Testis (tissue), 2 donors: ENCODE measurements at regions not wholly inside any gene's neighbourhood (a gene's known extent, or its start where the extent isn't known, plus 50 kb on each side); places are given as distances from the start of the nearest gene placed in this dataset.

Source experiments
- DNase-seq: peaks from one replicate; pipeline ENCODE4 v3.0.0-alpha.2; 2019
- H3K27ac ChIP-seq, 2 donors: fragments of 200-600 bp; sonication (generic); one replicate each; pipeline ENCODE4 v1.5.1; 2019
- H3K27me3 ChIP-seq: fragments of 200-600 bp; sonication (generic); one replicate; pipeline ENCODE4 v1.5.1; 2019
- H3K36me3 ChIP-seq: fragments of 200-600 bp; sonication (generic); one replicate; pipeline ENCODE4 v1.5.1; 2017; ENCODE audit warnings: low read depth; ENCODE audit errors: missing control alignments
- H3K4me1 ChIP-seq: fragments of 200-600 bp; sonication (generic); one replicate; pipeline ENCODE4 v1.5.1; 2019
- H3K4me3 ChIP-seq, 2 donors: fragments of 200-600 bp; sonication (generic); one replicate each; pipeline ENCODE4 v1.5.1; 2017 to 2019
- H3K9me3 ChIP-seq: fragments of 200-600 bp; sonication (generic); one replicate; pipeline ENCODE4 v1.5.1; 2017
- POLR2A ChIP-seq: fragments of 450-650 bp; IDR thresholded peaks from one replicate; pipeline ENCODE4 v1.6.1; 2017; ENCODE audit warnings: antibody characterized with exemption, mild to moderate bottlenecking, moderate library complexity
- WGBS, 2 donors: methylation state at CpG; one replicate each; pipeline ENCODE4 v1.1.5; 2018; 5-methylcytosine and 5-hydroxymethylcytosine counted together
- intact Hi-C: fragments of 100-400 bp; cut with DNase I; formaldehyde crosslinking; loops from one replicate; pipeline ENCODE4 v1.15.1; 2023; ENCODE audit warnings: low total_unique reads
- TF ChIP-seq, protein P1 (sequence below), 3 experiments: fragments of 450-650 bp in 2 of 3; fragments of 200-600 bp in 1 of 3; sonication (generic) in 1 of 3; IDR thresholded peaks; one replicate each; pipeline ENCODE4 v1.5.1; 2016 to 2019; ENCODE audit warnings: antibody characterized with exemption in 3 of 3, mild to moderate bottlenecking in 2 of 3, moderate library complexity in 1 of 3

DNA sequence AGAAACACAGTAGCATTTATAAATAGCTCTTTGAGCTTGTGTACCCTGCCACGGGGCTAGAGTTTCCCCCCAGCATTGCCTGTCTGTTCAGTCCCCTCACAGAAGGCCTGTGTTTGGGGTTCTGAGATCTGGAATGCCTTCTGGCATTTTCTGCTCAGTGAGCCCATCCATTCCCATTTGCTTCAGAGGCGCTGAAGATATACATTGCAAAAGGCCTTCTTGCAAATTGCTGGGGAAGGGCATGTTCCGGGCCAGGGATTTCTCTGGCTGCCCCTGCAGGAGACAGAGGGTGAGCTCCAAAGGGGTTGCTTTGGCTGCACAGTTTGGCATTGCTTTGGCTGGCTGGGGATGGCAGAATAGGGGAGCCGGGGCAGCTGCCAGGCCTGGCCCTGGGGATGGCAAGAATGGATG, 308.4 kb downstream of the MSX2 start:
- 77 to 82% methylated on average over 2 to 4 of the region's 4 CpGs for WGBS, 2 donors
- H3K27me3 ChIP-seq: no peaks in the 10 kb centered on the region
- no peaks in the 10 kb centered on the region for H3K36me3 ChIP-seq
- H3K9me3 ChIP-seq: no peaks in the 10 kb centered on the region
- H3K4me1 ChIP-seq: no peaks in the 10 kb centered on the region
- no peak overlapping the region for H3K4me3 ChIP-seq
- H3K27ac ChIP-seq: no peak overlapping the region
- intact Hi-C loops: no loop called here
- DNase-seq: no peak
- TF ChIP-seq POLR2A: no peak
- TF ChIP-seq, protein P1, sequence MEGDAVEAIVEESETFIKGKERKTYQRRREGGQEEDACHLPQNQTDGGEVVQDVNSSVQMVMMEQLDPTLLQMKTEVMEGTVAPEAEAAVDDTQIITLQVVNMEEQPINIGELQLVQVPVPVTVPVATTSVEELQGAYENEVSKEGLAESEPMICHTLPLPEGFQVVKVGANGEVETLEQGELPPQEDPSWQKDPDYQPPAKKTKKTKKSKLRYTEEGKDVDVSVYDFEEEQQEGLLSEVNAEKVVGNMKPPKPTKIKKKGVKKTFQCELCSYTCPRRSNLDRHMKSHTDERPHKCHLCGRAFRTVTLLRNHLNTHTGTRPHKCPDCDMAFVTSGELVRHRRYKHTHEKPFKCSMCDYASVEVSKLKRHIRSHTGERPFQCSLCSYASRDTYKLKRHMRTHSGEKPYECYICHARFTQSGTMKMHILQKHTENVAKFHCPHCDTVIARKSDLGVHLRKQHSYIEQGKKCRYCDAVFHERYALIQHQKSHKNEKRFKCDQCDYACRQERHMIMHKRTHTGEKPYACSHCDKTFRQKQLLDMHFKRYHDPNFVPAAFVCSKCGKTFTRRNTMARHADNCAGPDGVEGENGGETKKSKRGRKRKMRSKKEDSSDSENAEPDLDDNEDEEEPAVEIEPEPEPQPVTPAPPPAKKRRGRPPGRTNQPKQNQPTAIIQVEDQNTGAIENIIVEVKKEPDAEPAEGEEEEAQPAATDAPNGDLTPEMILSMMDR (IDR thresholded peaks at IDR 0.05): no peak

DNA sequence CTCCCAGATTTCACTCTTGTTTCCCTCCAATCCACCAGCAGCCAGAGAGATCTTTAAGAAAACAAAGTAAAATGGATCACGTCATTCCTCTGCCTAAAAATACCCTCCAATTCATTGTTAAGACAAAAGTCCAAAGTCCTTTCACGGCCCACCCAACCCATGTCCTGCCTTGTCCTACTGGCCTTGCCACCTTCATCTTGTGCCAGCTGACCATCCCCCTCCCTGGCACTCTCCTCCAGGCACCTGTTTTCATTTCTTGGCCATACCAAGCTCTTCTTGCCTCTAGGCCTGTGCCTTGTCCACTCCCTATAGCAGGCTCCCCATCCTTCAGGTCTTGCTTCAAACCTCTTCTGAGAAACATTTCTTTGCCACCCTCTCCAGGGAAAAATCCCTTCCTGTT, 307.6 kb downstream of the MSX2 start:
- H3K4me1 ChIP-seq: no peaks in the 10 kb centered on the region
- 86 to 87% methylated on average over 2 of the region's 2 CpGs for whole genome bisulfite sequencing, 2 donors
- H3K4me3 ChIP-seq: no peak overlapping the region
- DNase-seq: no peak
- no peaks in the 10 kb centered on the region for H3K27me3 ChIP-seq
- intact Hi-C loops: no loop called here
- TF ChIP-seq, protein P1 (IDR thresholded peaks at IDR 0.05): no peak
- H3K27ac ChIP-seq: no peak overlapping the region
- H3K9me3 ChIP-seq: no peaks in the 10 kb centered on the region
- no peaks in the 10 kb centered on the region for H3K36me3 ChIP-seq

DNA sequence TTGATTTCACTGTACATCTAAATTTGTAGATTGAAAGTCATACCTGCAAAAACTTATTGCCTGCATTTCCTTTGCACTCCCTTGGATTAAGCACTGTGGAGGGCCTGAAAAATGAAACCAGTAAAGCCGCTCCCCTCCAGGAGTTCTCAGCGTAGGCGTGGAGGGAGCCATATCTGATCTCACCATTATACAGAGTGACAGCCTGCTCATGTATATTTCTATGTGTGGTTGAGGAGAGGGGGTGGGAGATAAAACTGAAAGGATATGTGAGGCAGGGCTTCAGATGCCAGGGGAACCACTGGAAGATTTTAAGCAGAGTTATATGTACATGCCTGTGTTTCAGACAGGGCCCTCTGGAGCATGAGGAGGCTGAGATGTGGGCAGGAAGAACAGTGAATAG, 303.0 kb downstream of the MSX2 start:
- Histone ChIP-seq H3K27me3 (no peaks in the 10 kb centered on the region), H3K4me1 (no peaks in the 10 kb centered on the region), H3K36me3 (no peaks in the 10 kb centered on the region), H3K9me3 (no peaks in the 10 kb centered on the region), H3K4me3 (no peak overlapping the region), H3K27ac (no peak overlapping the region)
- TF ChIP-seq, protein P1 (IDR thresholded peaks at IDR 0.05): no peak
- no peak for DNase-seq
- WGBS, 2 donors: 69 to 74% methylated on average over 3 of the region's 3 CpGs
- intact Hi-C loops: no loop called here

DNA sequence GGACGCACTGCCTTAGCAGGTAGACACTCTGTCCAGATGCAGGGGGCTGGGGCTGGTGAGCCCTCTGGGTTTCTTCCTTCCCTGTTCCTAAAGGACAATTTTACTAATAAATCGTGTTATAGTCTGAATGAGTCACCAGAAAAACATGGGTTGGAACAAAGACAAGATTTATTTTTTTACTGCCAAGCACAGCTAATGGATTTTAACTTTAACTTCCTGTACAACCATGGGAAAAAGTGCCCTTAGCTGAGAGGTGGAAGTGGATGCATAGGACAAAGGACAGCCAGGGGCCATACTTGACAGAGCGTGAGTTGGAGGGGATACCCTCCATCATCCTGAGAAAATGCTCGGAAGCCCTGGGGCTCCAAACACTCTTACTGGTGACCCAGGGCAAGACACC, 300.7 kb downstream of the MSX2 start:
- TF ChIP-seq POLR2A: no peak
- TF ChIP-seq, protein P1 (IDR thresholded peaks at IDR 0.05): no peak
- no peak for DNase-seq
- no peaks in the 10 kb centered on the region for H3K36me3 ChIP-seq
- H3K9me3 ChIP-seq: no peaks in the 10 kb centered on the region
- intact Hi-C loops: no loop called here
- no peaks in the 10 kb centered on the region for H3K4me1 ChIP-seq
- H3K27ac ChIP-seq: no peak overlapping the region
- no peaks in the 10 kb centered on the region for H3K27me3 ChIP-seq
- H3K4me3 ChIP-seq: no peak overlapping the region
- 71 to 93% methylated on average over 4 of the region's 4 CpGs for WGBS, 2 donors

DNA sequence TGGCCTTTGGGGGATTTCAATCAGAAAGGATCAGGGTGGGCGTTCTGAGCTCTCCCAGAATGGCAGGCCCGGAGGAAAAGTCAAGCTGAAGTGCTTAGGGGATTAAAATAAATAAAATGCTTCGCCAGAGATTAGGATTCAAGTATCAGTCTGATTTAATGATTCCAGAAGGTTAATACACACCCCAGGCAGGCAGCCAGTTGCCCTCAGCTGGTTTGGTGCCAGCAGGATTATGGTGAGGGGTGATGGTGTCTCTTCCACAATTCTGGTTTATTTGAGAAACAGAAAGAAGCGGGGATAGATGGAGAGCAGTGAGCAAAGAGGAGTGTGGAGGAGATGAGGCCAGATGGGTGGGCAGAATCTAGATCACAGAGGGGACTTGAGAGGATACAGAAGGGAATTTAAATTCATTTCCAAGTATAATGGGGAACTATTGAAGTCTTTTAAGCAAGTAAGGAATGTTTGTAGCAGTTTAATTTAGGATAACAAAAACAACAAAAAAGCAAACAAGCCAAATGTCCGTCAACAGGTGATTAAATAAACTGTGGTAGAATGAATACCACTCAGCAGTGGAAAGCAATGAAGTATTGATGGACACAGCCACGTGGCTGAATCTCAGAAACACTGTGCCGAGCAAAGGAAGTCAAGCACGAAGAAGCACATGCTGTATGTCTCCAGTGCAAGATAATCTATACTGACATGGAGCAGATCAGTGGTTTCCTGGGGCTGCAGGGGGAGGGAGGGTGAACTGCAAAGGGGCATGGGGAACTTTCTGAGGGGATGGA, 297.7 kb downstream of the MSX2 start:
- H3K27me3 ChIP-seq: no peaks in the 10 kb centered on the region
- no peaks in the 10 kb centered on the region for H3K9me3 ChIP-seq
- H3K27ac ChIP-seq: no peak overlapping the region
- DNase-seq: no peak
- 69 to 71% methylated on average over 8 of the region's 8 CpGs for WGBS, 2 donors
- no peak overlapping the region for H3K4me3 ChIP-seq
- H3K4me1 ChIP-seq: no peaks in the 10 kb centered on the region
- intact Hi-C loops: no loop called here
- TF ChIP-seq POLR2A: no peak
- TF ChIP-seq, protein P1 (IDR thresholded peaks at IDR 0.05): no peak
- H3K36me3 ChIP-seq: no peaks in the 10 kb centered on the region
